DMS153 treated with DMSO at 0.1 percent for 48 hours (cell line): ENCODE measurements at regions not wholly inside any gene's neighbourhood (a gene's known extent, or its start where the extent isn't known, plus 50 kb on each side); places are given as distances from the start of the nearest gene placed in this dataset.
A peak's percentile ranks its signal among the peaks of the same experiment; 100 is the strongest.

Experiments
- DNase-seq: peaks from one replicate; lab custom pipeline; 2025; ENCODE audit not compliant: unreplicated experiment; lab: John Stamatoyannopoulos, UW

GRCh38 chr4:138085736-138086305 is 156.3 kb downstream of the SLC7A11 start:
- DNase-seq, result no peak

GRCh38 chr4:138078751-138079520 is 163.2 kb downstream of the SLC7A11 start:
- no peak for DNase-seq

DNA sequence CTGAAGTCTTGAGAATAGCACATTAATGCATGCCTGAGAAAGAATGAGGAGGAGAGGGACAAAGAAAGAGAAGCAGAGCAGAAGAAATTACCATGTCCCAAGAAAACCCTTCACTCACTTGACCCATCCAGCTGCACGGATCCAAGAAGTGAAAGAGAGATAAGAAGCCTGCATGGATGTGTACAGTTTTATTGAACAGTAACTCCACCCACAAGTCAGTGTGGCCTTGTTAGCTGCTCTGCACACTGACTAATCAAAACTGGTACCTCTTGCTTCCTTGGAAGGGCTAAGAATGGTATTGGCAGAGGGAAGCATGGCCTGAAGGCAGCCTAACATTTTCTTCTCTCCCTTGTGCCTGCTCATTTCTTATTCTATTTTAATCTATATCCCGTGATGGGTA is 163.9 kb downstream of the SLC7A11 start:
- no peak for DNase-seq

DNA sequence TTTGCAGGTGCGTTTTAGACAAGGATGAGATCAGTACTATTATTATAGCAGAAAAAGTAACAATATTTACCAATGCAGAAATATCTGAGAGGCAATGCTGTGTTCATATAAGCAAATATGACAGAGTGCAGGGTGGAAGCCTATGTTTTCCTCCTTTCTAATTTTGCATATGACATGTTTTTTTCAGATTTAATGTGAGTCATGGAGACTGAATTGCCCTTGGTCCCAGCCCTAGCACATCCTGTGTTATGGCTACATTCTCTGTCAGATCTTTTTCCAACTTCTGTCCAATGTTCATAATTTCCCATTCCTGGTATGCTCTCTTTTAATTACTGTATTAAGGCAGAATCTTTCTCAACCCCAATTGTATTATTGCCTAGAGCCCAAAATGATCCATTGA is 165.6 kb downstream of the SLC7A11 start:
- no peak for DNase-seq

DNA sequence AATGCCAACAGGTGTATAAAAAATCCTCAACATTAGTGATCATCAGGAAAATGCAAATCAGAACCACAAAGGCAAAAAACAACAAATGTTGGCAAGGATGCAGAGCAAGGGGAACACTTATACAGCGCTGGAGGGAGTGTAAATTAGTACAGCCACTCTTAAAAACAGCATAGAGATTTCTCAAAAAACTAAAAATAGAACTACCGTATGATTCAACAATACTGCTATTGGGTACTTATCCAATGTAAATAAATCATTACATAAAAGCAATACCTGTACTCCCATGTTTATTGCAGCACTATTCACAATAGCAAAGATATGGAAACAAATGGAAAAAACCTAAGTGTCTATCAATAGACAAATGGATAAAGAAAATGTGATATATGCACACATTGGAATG is 171.3 kb downstream of the SLC7A11 start:
- DNase-seq, result no peak

DNA sequence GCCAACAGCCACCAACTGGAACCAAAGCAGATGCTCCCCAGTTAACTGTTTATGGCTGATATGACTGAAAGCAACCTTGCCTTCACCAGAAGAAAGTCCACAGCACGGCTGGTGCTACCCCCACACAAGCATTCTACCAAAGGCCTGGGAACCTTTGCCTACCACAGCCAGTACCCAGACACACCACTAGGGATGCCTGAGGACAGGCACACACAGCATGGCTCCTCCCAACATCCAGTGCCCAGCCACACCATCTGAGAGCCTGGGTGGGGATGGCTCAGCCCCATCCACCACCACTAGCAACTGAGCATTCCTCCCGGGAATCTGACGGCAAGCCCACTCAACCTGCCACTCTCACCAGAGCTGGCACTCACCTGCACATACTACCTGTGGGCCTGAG is 178.6 kb downstream of the SLC7A11 start:
- DNase-seq, result no peak

DNA sequence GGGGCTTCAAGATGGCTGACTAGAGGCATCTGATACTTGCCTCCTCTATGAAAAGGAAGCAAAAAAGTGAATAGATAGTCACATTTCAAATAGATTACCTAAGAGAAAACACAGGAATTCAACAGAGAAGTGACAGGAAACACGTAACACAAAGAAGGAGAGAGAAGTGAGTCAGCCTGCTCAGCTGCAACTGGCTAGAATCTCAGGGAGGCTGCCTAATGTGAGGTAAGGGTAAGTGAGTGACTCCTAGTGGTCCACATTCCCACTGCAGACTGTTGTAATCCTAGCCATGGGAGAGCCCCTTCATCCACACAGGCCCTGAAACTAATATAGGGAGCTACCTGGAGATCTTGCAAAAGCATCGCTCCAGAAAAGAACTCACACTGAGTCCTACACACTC is 179.2 kb downstream of the SLC7A11 start:
- DNase-seq, result no peak

DNA sequence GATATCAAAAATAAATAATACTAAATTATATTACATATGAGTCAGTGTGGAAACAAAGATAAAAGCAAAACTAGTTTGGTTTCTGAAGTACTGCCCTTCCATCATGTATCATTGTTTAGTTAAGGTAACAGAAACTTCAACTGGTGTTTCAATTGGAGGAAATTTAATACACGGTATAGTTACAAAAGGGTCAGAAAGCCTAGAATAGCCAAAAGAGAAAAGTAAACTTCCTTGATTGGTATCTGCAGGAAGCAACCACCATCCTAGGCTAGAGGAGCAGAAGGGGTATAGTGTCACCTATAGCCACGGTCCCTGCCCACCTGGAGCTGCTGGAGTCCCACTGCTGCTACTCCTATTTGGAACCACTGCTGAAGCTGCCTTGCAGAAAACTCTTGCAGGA is 185.6 kb downstream of the SLC7A11 start:
- DNase-seq, result peak; percentile 24

GRCh38 chr4:138055890-138056289 is 186.3 kb downstream of the SLC7A11 start:
- no peak for DNase-seq

DNA sequence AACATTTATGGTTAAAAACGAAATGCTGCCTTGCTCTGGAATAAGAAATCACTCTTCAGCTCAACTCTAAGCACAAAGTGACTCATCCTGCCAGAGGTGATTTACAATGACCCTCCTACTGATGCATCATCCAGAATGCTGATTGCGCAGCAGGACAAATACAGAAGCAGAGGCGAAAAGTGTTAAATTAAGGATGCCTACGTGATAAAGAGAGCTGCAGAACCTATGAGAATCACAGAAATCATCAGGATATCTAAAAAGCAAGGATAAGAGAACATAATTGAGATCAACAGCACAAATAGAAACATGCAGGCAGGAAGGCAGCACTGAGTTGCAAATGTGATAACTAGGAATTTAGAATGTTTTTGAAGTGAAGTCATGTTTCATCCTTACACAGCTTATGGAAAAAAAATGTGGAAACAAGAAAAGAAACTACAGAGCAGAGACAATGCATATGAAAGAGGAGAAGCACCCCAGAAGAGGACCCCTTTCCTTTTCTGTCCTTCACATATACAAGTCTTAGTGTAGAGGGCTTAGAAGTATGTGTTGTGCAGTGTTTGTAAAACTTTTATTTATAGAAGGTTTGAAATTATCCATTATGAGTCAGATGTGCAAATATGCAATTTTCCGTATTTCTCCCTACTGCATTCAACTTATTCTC is 188.4 kb downstream of the SLC7A11 start:
- DNase-seq, result no peak

- no peak for DNase-seq
Observed at GRCh38 chr4:138052806-138053632, 189.1 kb downstream of the SLC7A11 start.

DNA sequence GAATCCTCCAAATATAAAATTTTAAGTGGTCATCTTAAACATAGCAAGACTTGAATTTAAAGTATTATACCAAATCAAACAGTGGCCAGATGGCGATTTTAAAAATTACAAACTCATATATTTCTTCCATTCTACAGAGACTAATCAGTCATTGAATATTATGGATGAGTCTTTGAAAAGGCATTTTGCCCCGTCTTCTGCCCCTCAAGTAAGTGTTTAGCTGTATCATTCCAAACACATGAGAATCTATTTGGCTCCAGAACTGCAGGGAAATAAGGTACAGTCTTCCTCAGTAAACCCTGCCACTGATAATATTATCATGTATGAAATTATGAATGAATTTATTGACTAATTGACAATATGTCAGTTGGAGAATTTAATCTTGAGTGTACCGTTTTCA is 191.0 kb downstream of the SLC7A11 start:
- DNase-seq, result no peak

GRCh38 chr4:138050601-138051000 is 191.5 kb downstream of the SLC7A11 start:
- no peak for DNase-seq

DNA sequence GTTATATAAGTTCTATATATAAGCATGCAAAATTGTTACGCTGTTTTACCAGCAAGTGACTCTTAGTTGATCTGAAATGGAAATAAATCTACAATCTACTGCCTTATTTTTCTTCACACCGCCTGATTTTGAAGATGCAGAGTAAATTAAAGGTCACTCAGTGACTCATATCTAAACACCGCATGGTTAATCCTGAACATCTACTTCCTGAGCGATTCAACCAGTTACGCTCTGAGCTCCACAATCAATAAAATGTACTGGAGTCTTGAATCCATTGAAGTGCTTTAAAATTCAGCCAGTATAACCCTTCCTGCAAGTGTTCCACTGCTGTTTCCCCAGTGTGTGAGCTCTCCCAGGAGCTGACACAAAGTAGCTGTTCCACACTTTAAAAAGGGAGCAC is 192.8 kb downstream of the SLC7A11 start:
- DNase-seq, result no peak

GRCh38 chr4:138047290-138047689 is 194.9 kb downstream of the SLC7A11 start:
- no peak for DNase-seq

DNA sequence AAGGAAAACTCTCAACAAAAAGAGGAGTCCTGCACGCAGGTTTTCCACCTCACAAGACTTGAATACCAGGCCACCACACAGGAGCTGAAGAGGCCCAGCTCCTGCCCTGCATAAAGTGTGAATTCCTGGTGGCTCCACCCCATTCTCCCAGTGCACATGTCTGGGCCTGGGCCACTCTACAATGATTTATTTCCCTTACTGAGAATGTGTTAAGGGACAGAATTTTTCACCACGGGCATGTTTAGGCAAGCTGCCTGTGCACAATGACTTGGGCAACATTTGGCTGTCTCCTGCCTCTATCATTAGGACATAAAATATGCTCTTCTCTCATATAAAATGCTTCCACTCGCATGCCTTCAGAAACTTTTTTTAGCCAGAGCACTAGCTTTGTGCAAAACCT is 197.1 kb downstream of the SLC7A11 start:
- peak; percentile 42 for DNase-seq

- DNase-seq, result no peak
Observed at GRCh38 chr4:138039010-138039409, 203.1 kb downstream of the SLC7A11 start.

- DNase-seq, result no peak
Observed at GRCh38 chr4:138037696-138038095, 204.5 kb downstream of the SLC7A11 start.

DNA sequence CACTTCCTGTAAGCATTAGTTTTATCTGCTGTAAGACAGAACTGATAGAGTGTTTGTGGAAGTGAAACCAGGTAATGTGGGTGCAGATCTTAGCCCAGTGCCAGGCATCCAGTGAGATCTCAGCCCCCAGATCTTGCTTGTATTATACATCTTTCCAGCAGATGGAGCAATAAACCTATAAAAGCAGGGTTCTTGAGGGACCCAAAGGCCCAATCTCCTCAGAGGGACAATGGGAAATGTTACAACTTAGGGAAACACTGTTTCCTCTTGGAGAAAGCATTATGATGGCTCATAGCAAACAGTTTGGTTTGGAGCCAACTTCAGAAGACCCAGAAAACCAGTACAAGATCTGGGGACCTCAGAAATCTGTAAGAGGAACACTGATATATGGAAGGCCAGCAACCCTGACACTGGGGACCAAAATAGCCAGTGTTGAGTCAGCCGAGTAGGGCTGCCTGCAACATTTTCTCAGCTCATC is 206.3 kb downstream of the SLC7A11 start:
- peak; percentile 39 for DNase-seq

DNA sequence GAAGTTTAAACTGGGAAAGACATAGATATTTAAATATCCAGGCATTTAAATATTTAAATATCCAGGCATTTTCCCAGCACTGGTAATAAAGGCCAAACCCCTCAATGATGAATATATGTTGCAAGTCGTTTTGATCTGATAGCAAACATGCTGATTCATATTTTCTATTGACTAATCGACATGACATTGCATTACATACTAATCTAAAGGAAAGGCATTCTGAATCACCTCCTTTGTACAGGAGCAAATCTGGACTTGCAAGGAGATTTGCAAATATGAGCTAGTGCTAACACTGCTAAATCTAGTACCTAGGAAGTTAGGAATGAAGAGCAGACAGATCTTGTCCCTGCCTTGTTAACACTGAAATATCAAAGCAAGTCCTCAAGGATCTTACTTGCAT is 207.3 kb downstream of the SLC7A11 start:
- DNase-seq, result no peak

GRCh38 chr4:138032222-138032621 is 209.9 kb downstream of the SLC7A11 start:
- no peak for DNase-seq
